GM12872 (cell line): ENCODE measurements at regions not wholly inside any gene's neighbourhood (a gene's known extent, or its start where the extent isn't known, plus 50 kb on each side); places are given as distances from the start of the nearest gene placed in this dataset.

Source experiments
- CTCF ChIP-seq: IDR thresholded peaks from 3 replicates; pipeline ENCODE4 v1.5.1; 2011; ENCODE audit warnings: low read depth, mild to moderate bottlenecking, low read length, moderate library complexity; ENCODE audit not compliant: insufficient read depth

- TF ChIP-seq CTCF, result no peak
Measured at GRCh38 chr18:26634631-26635030, 86.3 kb upstream of the KCTD1 start.

- TF ChIP-seq CTCF, result no peak
Measured at GRCh38 chr18:26631135-26631534, 82.8 kb upstream of the KCTD1 start.

- TF ChIP-seq CTCF, result no peak
Measured at GRCh38 chr18:26630596-26630995, 82.2 kb upstream of the KCTD1 start.

- no peak for TF ChIP-seq CTCF
Measured at GRCh38 chr18:26628017-26628416, 79.7 kb upstream of the KCTD1 start.

GRCh38 chr18:26624443-26624842 is 76.1 kb upstream of the KCTD1 start:
- no peak for TF ChIP-seq CTCF

GRCh38 chr18:26621161-26622026 is 73.0 kb upstream of the KCTD1 start:
- peak; percentile 70 for TF ChIP-seq CTCF

GRCh38 chr18:26619350-26619749 is 71.0 kb upstream of the KCTD1 start:
- no peak for TF ChIP-seq CTCF
